Spleen (tissue), 7 donors: ENCODE measurements at regions not wholly inside any gene's neighbourhood (a gene's known extent, or its start where the extent isn't known, plus 50 kb on each side); places are given as distances from the start of the nearest gene placed in this dataset.

ENCODE experiments used
- POLR2A ChIP-seq, 3 donors: fragments of 450-650 bp; IDR thresholded peaks; one replicate each; pipeline ENCODE4 v1.5.1; 2017; ENCODE audit warnings: antibody characterized with exemption in 3 of 3, mild to moderate bottlenecking in 1 of 3
- POLR2AphosphoS5 ChIP-seq, 3 donors: sonication (generic); formaldehyde crosslinking; IDR thresholded peaks; one replicate each; pipeline ENCODE4 v1.5.1; 2017; ENCODE audit warnings: antibody characterized with exemption in 3 of 3
- TF ChIP-seq, protein P1 (sequence below), 11 experiments: fragments of 200-600 bp in 7 of 11; fragments of 450-650 bp in 4 of 11; sonication (generic) in 4 of 11; IDR thresholded peaks in 8 of 11; conservative IDR thresholded peaks in 3 of 11; 1 replicate in 7 of 11; 2 replicates in 4 of 11; pipeline versions ENCODE4 v1.4.0 to v1.8.0; 2016 to 2021; ENCODE audit warnings: antibody characterized with exemption in 11 of 11, inconsistent platforms in 4 of 11, mild to moderate bottlenecking in 1 of 11
- donor health status: DM: no; HTN: no; CAD: no; lungs with moderate emphysema.
- donor health status: DM: no; HTN: no; CAD: no.
- donor health status: DM: no; HTN: no; CAD: no.

DNA sequence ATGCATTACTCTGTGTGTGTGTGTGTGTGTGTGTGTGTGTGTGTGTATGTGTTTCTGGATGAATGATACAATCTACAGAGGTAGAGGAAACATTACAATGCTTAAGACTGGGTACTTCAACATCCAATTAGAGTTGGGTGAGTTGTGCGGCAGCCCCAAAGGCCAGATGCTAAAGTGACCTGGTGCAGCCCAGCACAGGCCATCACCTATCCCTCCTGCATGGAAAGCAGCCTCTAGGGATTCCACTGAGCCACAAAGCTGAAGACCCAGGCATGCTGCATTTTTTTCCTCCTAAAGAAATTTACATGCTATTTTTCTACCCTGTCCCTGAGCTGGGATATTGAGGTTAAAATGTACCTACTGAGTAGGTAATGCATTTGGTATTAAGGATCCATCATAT, 79.1 kb upstream of the ETAA1 start:
- TF ChIP-seq, protein P1, sequence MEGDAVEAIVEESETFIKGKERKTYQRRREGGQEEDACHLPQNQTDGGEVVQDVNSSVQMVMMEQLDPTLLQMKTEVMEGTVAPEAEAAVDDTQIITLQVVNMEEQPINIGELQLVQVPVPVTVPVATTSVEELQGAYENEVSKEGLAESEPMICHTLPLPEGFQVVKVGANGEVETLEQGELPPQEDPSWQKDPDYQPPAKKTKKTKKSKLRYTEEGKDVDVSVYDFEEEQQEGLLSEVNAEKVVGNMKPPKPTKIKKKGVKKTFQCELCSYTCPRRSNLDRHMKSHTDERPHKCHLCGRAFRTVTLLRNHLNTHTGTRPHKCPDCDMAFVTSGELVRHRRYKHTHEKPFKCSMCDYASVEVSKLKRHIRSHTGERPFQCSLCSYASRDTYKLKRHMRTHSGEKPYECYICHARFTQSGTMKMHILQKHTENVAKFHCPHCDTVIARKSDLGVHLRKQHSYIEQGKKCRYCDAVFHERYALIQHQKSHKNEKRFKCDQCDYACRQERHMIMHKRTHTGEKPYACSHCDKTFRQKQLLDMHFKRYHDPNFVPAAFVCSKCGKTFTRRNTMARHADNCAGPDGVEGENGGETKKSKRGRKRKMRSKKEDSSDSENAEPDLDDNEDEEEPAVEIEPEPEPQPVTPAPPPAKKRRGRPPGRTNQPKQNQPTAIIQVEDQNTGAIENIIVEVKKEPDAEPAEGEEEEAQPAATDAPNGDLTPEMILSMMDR (IDR thresholded peaks at IDR 0.05 in 8 of 11, conservative IDR thresholded peaks at IDR 0.05 in 3 of 11): no peak
- TF ChIP-seq POLR2A (IDR thresholded peaks at IDR 0.05) (no peak), POLR2AphosphoS5 (IDR thresholded peaks at IDR 0.05) (no peak)
